Right renal cortex interstitium (tissue), 3 donors: ENCODE measurements at regions not wholly inside any gene's neighbourhood (a gene's known extent, or its start where the extent isn't known, plus 50 kb on each side); places are given as distances from the start of the nearest gene placed in this dataset.
"Not testable (repeated sequence)": the region's sequence is repeated elsewhere in the genome, so short reads cannot be mapped to it uniquely, and the experiment has no call there.

Experiments
- DNase-seq, 3 donors: peaks; one replicate each; pipeline ENCODE4 v3.0.0-alpha.2; 2013; ENCODE audit warnings: low read depth in 3 of 3, low spot score in 2 of 3

DNA sequence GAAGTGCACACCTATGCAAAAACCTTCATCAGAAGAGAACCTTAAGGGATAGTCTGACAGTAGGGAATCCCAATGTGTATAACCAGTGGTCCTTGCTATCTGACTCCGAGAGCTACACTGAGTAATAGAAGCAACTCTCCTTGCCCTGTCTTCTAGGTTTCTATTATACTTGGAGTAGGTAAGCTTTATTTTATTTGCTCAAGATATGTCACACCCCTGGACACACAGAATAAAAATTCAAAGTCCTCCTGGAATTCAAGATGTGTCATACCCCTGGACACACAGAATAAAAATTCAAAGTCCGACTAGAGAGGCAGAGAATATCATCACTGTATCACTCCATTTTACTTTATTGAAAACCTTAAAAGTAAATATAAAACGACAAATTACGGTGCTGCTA lies 69.5 kb upstream of the NBPF11 start:
- not testable (repeated sequence) for DNase-seq

DNA sequence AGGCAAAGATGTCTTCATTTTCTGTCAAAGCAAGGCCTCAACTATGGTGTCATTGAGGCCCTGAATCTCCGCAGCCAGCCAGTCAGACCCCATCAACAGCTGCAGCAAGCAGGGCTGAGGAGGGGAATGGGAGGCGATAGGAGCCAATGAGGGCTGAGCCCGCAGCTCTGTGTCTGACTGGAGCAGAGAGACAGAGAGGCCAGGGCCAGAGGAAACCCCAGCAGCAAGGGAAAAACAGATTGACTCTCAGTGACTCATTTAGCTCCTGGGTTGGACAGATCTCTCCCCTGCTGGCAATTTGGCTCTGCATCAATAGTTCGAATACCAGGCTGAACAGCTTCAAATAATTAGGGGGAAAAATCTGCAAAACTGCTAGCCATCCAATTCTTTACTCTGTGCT lies 67.1 kb upstream of the NBPF11 start:
- DNase-seq = not testable (repeated sequence)

DNA sequence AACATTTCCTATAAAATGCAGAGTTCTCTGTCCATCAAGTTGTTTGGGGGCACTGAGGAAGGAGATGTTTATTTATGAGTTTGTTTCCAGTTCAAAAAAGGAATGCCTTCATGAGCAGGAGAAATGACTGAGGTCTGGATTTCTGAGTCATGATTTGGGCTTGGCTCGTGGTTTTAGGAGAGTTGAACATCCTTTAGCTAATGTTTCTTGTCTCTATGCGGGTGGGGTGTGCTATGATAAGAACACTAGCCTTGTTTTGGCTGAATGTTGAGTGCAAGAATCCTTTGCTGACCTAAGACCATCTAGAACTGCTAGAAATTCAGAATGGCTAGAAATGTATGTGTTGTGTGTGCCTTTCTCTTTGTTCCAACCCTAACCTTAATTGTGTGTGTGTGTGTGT lies 59.1 kb upstream of the NBPF11 start:
- DNase-seq = not testable (repeated sequence)

DNA sequence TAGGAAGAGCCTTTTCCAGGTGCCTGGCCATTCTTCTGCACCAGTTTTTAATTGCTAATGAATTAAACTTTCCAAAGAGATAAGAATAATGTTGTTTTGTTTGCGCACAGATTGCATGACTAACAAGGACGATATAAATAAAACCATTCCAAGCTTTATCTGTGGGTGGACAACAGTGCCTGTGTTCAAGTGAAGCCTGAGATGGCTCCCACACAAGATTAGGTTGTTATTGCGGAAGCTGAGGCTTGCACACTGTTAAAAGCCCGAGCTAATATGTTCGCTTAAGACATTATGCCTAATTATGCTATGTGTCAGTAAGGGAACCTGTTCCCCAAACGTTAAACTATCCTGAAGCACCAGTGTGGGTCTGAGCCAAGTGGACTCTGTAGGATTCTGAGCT lies 58.5 kb upstream of the NBPF11 start:
- DNase-seq = not testable (repeated sequence)

GRCh38 chr1:148210166-148210565 lies 58.1 kb upstream of the NBPF11 start:
- not testable (repeated sequence) for DNase-seq

DNA sequence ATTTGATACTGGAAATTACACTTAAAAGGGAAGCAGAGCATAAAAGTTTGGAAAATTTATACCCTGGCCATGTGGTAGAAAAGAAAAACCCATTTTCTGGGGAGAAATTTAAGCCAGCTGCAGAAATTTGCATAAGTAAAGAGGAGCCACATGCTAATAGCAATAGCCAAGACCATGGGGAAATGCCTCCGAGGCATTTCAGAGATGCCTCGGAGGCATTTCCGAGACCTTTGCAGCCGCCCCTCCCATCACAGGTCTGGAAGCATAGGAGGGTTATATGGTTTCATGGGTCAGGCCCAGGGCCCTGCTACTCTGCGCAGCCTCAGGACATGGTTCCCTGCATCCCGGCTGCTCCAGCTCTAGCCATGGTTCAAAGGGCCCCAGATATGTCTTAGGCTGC lies 49.9 kb upstream of the NBPF11 start:
- not testable (repeated sequence) for DNase-seq
